ENCODE measurements at regions not wholly inside any gene's neighbourhood (a gene's known extent, or its start where the extent isn't known, plus 50 kb on each side); places are given as distances from the start of the nearest gene placed in this dataset.
A peak's percentile ranks its signal among the peaks of the same experiment; 100 is the strongest.

- ATAC-seq (replicated peaks) (no peak), DNase-seq (no peak)
- no peaks in the 10 kb centered on the region for H3K36me3 Mint-ChIP-seq (ENCODE audit: insufficient read depth)
- no peaks in the 10 kb centered on the region for H3K9me3 Mint-ChIP-seq
- peaks cover 45 to 49% of the 10 kb centered on the region in 2 donors for H3K27me3 Mint-ChIP-seq
- peaks cover under 1 to 2% of the 10 kb centered on the region in 2 donors for H3K4me1 Mint-ChIP-seq (ENCODE audit: low read depth in 2 of 2)
- H3K4me3 Mint-ChIP-seq: no peak overlapping the region
- no peak overlapping the region for H3K27ac Mint-ChIP-seq
Measured at GRCh38 chr9:84101964-84102632, 121.5 kb downstream of the RMI1 start.

GRCh38 chr9:84103651-84104377 lies 123.2 kb downstream of the RMI1 start:
- Mint-ChIP-seq H3K36me3 (ENCODE audit: insufficient read depth) (no peaks in the 10 kb centered on the region), H3K27ac (no peak overlapping the region), H3K4me3 (no peak overlapping the region), H3K4me1 (ENCODE audit: low read depth in 2 of 2) (peaks cover 13 to 16% of the 10 kb centered on the region in 2 donors), H3K27me3 (peaks cover 58 to 63% of the 10 kb centered on the region in 2 donors), H3K9me3 (no peaks in the 10 kb centered on the region)
- DNase-seq (no peak), ATAC-seq (replicated peaks) (no peak)

GRCh38 chr9:84107081-84107480 lies 126.5 kb downstream of the RMI1 start:
- H3K27me3 Mint-ChIP-seq: peaks cover 53 to 67% of the 10 kb centered on the region in 2 donors
- no peak overlapping the region for H3K27ac Mint-ChIP-seq

GRCh38 chr9:84107995-84108394 lies 127.4 kb downstream of the RMI1 start:
- Mint-ChIP-seq H3K27me3 (peaks cover 52 to 70% of the 10 kb centered on the region in 2 donors), H3K9me3 (no peaks in the 10 kb centered on the region), H3K36me3 (ENCODE audit: insufficient read depth) (no peaks in the 10 kb centered on the region), H3K27ac (no peak overlapping the region), H3K4me1 (ENCODE audit: low read depth in 2 of 2) (peaks cover 11 to 16% of the 10 kb centered on the region in 2 donors), H3K4me3 (no peak overlapping the region)
- no peak for ATAC-seq (replicated peaks)
- no peak for DNase-seq

More at GRCh38 chr9:84107081-84107480, 126.5 kb downstream of the RMI1 start:
- no peak for DNase-seq
- Mint-ChIP-seq H3K9me3 (no peaks in the 10 kb centered on the region), H3K4me3 (peak overlapping the region in 1 of 2 donors; percentile 9), H3K36me3 (ENCODE audit: insufficient read depth) (no peaks in the 10 kb centered on the region), H3K4me1 (ENCODE audit: low read depth in 2 of 2) (peaks cover 13 to 16% of the 10 kb centered on the region in 2 donors)
- ATAC-seq (replicated peaks): no peak

GRCh38 chr9:84111726-84112125 lies 131.1 kb downstream of the RMI1 start:
- H3K9me3 Mint-ChIP-seq: peaks cover 0 to 1% of the 10 kb centered on the region in 2 donors

GRCh38 chr9:84121991-84122523 lies 141.5 kb downstream of the RMI1 start:
- H3K27me3 Mint-ChIP-seq: peaks cover 40 to 56% of the 10 kb centered on the region in 2 donors
- ATAC-seq (replicated peaks) (no peak), DNase-seq (no peak)
- H3K4me1 Mint-ChIP-seq (ENCODE audit: low read depth in 2 of 2): no peaks in the 10 kb centered on the region
- no peaks in the 10 kb centered on the region for H3K36me3 Mint-ChIP-seq (ENCODE audit: insufficient read depth)
- H3K27ac Mint-ChIP-seq: no peak overlapping the region
- H3K4me3 Mint-ChIP-seq: no peak overlapping the region
- peaks cover 0 to 1% of the 10 kb centered on the region in 2 donors for H3K9me3 Mint-ChIP-seq

More at GRCh38 chr9:84111726-84112125, 131.1 kb downstream of the RMI1 start:
- Mint-ChIP-seq H3K4me3 (no peak overlapping the region), H3K27ac (no peak overlapping the region), H3K36me3 (ENCODE audit: insufficient read depth) (no peaks in the 10 kb centered on the region), H3K27me3 (peaks cover 67 to 84% of the 10 kb centered on the region in 2 donors), H3K4me1 (ENCODE audit: low read depth in 2 of 2) (peaks cover 11 to 16% of the 10 kb centered on the region in 2 donors)
- ATAC-seq (replicated peaks) (no peak), DNase-seq (no peak)

GRCh38 chr9:84122572-84122971 lies 142.0 kb downstream of the RMI1 start:
- no peak overlapping the region for H3K4me3 Mint-ChIP-seq
- DNase-seq: no peak
- peaks cover 35 to 51% of the 10 kb centered on the region in 2 donors for H3K27me3 Mint-ChIP-seq
- peaks cover 0 to 1% of the 10 kb centered on the region in 2 donors for H3K9me3 Mint-ChIP-seq
- ATAC-seq (replicated peaks): no peak
- no peaks in the 10 kb centered on the region for H3K4me1 Mint-ChIP-seq (ENCODE audit: low read depth in 2 of 2)
- no peaks in the 10 kb centered on the region for H3K36me3 Mint-ChIP-seq (ENCODE audit: insufficient read depth)
- H3K27ac Mint-ChIP-seq: no peak overlapping the region

GRCh38 chr9:84123648-84124406 lies 143.2 kb downstream of the RMI1 start:
- peaks cover 27 to 49% of the 10 kb centered on the region in 2 donors for H3K27me3 Mint-ChIP-seq
- ATAC-seq (replicated peaks) (no peak), DNase-seq (no peak)
- H3K9me3 Mint-ChIP-seq: no peaks in the 10 kb centered on the region
- H3K27ac Mint-ChIP-seq: no peak overlapping the region
- no peaks in the 10 kb centered on the region for H3K4me1 Mint-ChIP-seq (ENCODE audit: low read depth in 2 of 2)
- H3K4me3 Mint-ChIP-seq: no peak overlapping the region
- H3K36me3 Mint-ChIP-seq (ENCODE audit: insufficient read depth): no peaks in the 10 kb centered on the region

- Mint-ChIP-seq H3K9me3 (no peaks in the 10 kb centered on the region), H3K4me1 (ENCODE audit: low read depth in 2 of 2) (no peaks in the 10 kb centered on the region), H3K36me3 (ENCODE audit: insufficient read depth) (no peaks in the 10 kb centered on the region), H3K27me3 (peaks cover 23 to 43% of the 10 kb centered on the region in 2 donors), H3K27ac (no peak overlapping the region), H3K4me3 (no peak overlapping the region)
- ATAC-seq (replicated peaks) (no peak), DNase-seq (no peak)
Measured at GRCh38 chr9:84125046-84125445, 144.4 kb downstream of the RMI1 start.

GRCh38 chr9:84129529-84129928 lies 148.9 kb downstream of the RMI1 start:
- Mint-ChIP-seq H3K9me3 (no peaks in the 10 kb centered on the region), H3K27ac (no peak overlapping the region), H3K36me3 (ENCODE audit: insufficient read depth) (no peaks in the 10 kb centered on the region), H3K4me3 (no peak overlapping the region), H3K4me1 (ENCODE audit: low read depth in 2 of 2) (no peaks in the 10 kb centered on the region), H3K27me3 (peaks cover 13 to 23% of the 10 kb centered on the region in 2 donors)
- ATAC-seq (replicated peaks): no peak
- DNase-seq: no peak

- H3K27ac Mint-ChIP-seq: no peak overlapping the region
- no peak for DNase-seq
- no peak for ATAC-seq (replicated peaks)
- no peaks in the 10 kb centered on the region for H3K9me3 Mint-ChIP-seq
- no peak overlapping the region for H3K4me3 Mint-ChIP-seq
- no peaks in the 10 kb centered on the region for H3K36me3 Mint-ChIP-seq (ENCODE audit: insufficient read depth)
- H3K4me1 Mint-ChIP-seq (ENCODE audit: low read depth in 2 of 2): peaks cover 6 to 10% of the 10 kb centered on the region in 2 donors
- H3K27me3 Mint-ChIP-seq: peaks cover 47 to 63% of the 10 kb centered on the region in 2 donors
Measured at GRCh38 chr9:84136119-84136868, 155.7 kb downstream of the RMI1 start.

- Mint-ChIP-seq H3K27me3 (peaks cover 62 to 80% of the 10 kb centered on the region in 2 donors), H3K27ac (no peak overlapping the region), H3K4me1 (ENCODE audit: low read depth in 2 of 2) (peaks cover 6 to 10% of the 10 kb centered on the region in 2 donors), H3K36me3 (ENCODE audit: insufficient read depth) (no peaks in the 10 kb centered on the region), H3K9me3 (no peaks in the 10 kb centered on the region), H3K4me3 (no peak overlapping the region)
- ATAC-seq (replicated peaks) (no peak), DNase-seq (no peak)
Measured at GRCh38 chr9:84137968-84138367, 157.4 kb downstream of the RMI1 start.

GRCh38 chr9:84138541-84138940 lies 157.9 kb downstream of the RMI1 start:
- no peak for DNase-seq
- H3K27me3 Mint-ChIP-seq: peaks cover 67 to 86% of the 10 kb centered on the region in 2 donors
- no peaks in the 10 kb centered on the region for H3K9me3 Mint-ChIP-seq
- no peak overlapping the region for H3K27ac Mint-ChIP-seq
- no peak for ATAC-seq (replicated peaks)
- H3K36me3 Mint-ChIP-seq (ENCODE audit: insufficient read depth): no peaks in the 10 kb centered on the region
- peaks cover 6 to 10% of the 10 kb centered on the region in 2 donors for H3K4me1 Mint-ChIP-seq (ENCODE audit: low read depth in 2 of 2)
- H3K4me3 Mint-ChIP-seq: no peak overlapping the region

All from effector memory CD8-positive, alpha-beta T cell (primary cell).